ENCODE measurements at regions not wholly inside any gene's neighbourhood (a gene's known extent, or its start where the extent isn't known, plus 50 kb on each side); places are given as distances from the start of the nearest gene placed in this dataset.

DNA sequence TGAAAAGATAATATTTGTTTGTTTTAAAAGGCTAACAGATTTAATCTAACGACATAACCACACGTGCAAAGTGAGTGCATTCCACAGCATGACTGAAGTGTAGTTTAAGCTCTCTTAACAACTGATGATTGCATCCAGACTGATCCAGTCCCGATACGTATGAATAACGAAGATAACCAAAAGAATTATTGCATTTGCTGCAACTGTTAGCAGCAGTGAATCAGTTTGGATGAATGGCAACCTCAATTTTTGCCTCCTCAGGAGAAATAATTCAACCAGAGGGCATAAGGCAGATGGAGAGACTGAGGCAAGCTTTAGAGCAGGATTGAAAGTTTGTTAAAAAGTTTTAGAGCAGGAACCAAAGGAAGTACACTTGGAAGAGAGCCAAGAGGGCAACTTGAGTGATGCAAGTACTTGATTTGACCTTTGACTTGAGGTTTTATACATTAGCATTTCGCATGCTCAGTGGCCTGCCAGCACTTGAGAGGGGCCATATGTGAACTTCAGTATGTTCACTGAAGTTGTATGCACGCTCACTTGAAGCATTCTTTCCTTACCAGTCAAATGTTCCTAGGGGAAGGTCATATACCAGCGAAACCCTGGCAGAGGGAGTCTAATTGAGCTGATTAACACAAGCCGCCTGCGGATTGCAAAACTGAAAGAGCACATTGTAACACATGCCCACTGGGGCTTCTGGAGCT lies 835.0 kb upstream of the PCDH20 start:
- TF ChIP-seq ZNF274 (IDR thresholded peaks at IDR 0.05; ENCODE audit: low read depth, low read length) (no peak), YY1 (IDR thresholded peaks at IDR 0.05; ENCODE audit: insufficient read depth, insufficient read length) (no peak), SUZ12 (IDR thresholded peaks at IDR 0.05; ENCODE audit: extremely low read depth, insufficient read depth, insufficient read length) (no peak)
